HCT116 (cell line): ENCODE measurements at regions not wholly inside any gene's neighbourhood (a gene's known extent, or its start where the extent isn't known, plus 50 kb on each side); places are given as distances from the start of the nearest gene placed in this dataset.

ENCODE experiments used
- ATAC-seq: fragments of 200-7000 bp; cut with Tn5 transposase; 2 replicates; pipeline ENCODE4 v1.9.1; 2020; ENCODE audit warnings: mild to moderate bottlenecking, moderate library complexity
- BruUV-seq: library from RNA; stranded (reverse); fragments of 400-500 nt; replicated peaks from 2 replicates; lab custom pipeline; 2021; lab: Mats Ljungman, UMichigan
- CTCF ChIA-PET: fragments of 300-600 bp; sonication (Branson Sonifier 250); formaldehyde crosslinking; loops from one replicate; lab custom pipeline; 2021; ENCODE audit warnings: antibody characterized with exemption; lab: Charles Lee
- POLR2A ChIA-PET: fragments of 300-600, 350-600 bp; sonication (Branson Sonifier 250); formaldehyde crosslinking; loops from one replicate; lab custom pipeline; 2021; ENCODE audit warnings: antibody characterized with exemption; lab: Charles Lee
- RAD21 ChIA-PET, 2 experiments: fragments of 300-600 bp; sonication (Branson Sonifier 250); formaldehyde crosslinking; loops; one replicate each; lab custom pipeline; 2023; ENCODE audit warnings: low total read pairs in 2 of 2; ENCODE audit not compliant: uncharacterized antibody in 2 of 2, unreplicated experiment in 2 of 2, low non-redundant PET in 1 of 2; lab: Charles Lee
- DNase-seq: peaks from one replicate; pipeline ENCODE4 v3.0.0-alpha.2; 2010; ENCODE audit warnings: low read depth, low spot score
- H2AFZ ChIP-seq: fragments of 200-600 bp; shearing (Covaris generic), sonication (generic); 2 replicates; pipeline ENCODE4 v1.6.1; 2017; ENCODE audit warnings: low read depth, mixed run types, mixed read lengths, antibody characterized with exemption, low read length; ENCODE audit not compliant: poor library complexity, severe bottlenecking
- H3K27ac ChIP-seq: 2 replicates; pipeline ENCODE4 v1.5.1; 2012; ENCODE audit warnings: low read depth, low read length
- H3K27me3 ChIP-seq: fragments of 200-600 bp; sonication (generic); 2 replicates; pipeline ENCODE4 v1.6.1; 2016; ENCODE audit warnings: mixed run types, low read length, mixed read lengths; ENCODE audit not compliant: insufficient read depth
- H3K36me3 ChIP-seq, 2 experiments: fragments of 200-500 bp in 1 of 2; fragments of 200-600 bp in 1 of 2; sonication (Bioruptor generic) in 1 of 2; sonication (generic) in 1 of 2; 2 replicates each; pipeline versions ENCODE4 v1.5.1 to v1.6.1; 2014 to 2016; ENCODE audit warnings: low read length in 2 of 2, inconsistent platforms in 1 of 2, mixed read lengths in 1 of 2, mixed run types in 1 of 2; ENCODE audit not compliant: insufficient read depth in 2 of 2, control insufficient read depth in 1 of 2
- H3K4me1 ChIP-seq, 2 experiments: fragments of 200-600 bp in 1 of 2; sonication (generic) in 1 of 2; 2 replicates each; pipeline versions ENCODE4 v1.5.1 to v1.6.1; 2012 to 2017; ENCODE audit warnings: low read length in 2 of 2, inconsistent platforms in 1 of 2, mild to moderate bottlenecking in 1 of 2, mixed read lengths in 1 of 2, mixed run types in 1 of 2, moderate library complexity in 1 of 2; ENCODE audit not compliant: insufficient read depth in 2 of 2, control insufficient read depth in 1 of 2
- H3K4me2 ChIP-seq: fragments of 200-600 bp; sonication (generic); 2 replicates; pipeline ENCODE4 v1.6.1; 2017; ENCODE audit warnings: mixed run types, low read length, mixed read lengths
- H3K4me3 ChIP-seq, 2 experiments: fragments of 200-600 bp in 1 of 2; sonication (generic) in 1 of 2; replicated peaks in 1 of 2; 2 replicates each; pipeline ENCODE4 v1.5.1; 2011 to 2016; ENCODE audit warnings: low read length in 2 of 2, control low read depth in 1 of 2, low read depth in 1 of 2, mild to moderate bottlenecking in 1 of 2, mixed read lengths in 1 of 2, mixed run types in 1 of 2
- H3K79me2 ChIP-seq: fragments of 200-600 bp; sonication (generic); 2 replicates; pipeline ENCODE4 v1.6.1; 2017; ENCODE audit warnings: mild to moderate bottlenecking, mixed run types, low read length, moderate library complexity, mixed read lengths; ENCODE audit not compliant: insufficient read depth
- H3K9ac ChIP-seq: fragments of 200-600 bp; sonication (generic); 2 replicates; pipeline ENCODE4 v1.6.1; 2016; ENCODE audit warnings: low read length, mixed read lengths
- H3K9me2 ChIP-seq: fragments of 200-600 bp; sonication (generic), shearing (Covaris generic); 2 replicates; pipeline ENCODE4 v1.6.1; 2017; ENCODE audit warnings: mixed run types, mild to moderate bottlenecking, moderate library complexity; ENCODE audit not compliant: insufficient read depth
- H3K9me3 ChIP-seq, 2 experiments: fragments of 200-500 bp in 1 of 2; fragments of 200-600 bp in 1 of 2; sonication (Bioruptor generic) in 1 of 2; sonication (generic) in 1 of 2; 2 replicates each; pipeline ENCODE4 v1.6.1; 2014 to 2017; ENCODE audit warnings: low read length in 2 of 2, mixed read lengths in 2 of 2, inconsistent platforms in 1 of 2, low read depth in 1 of 2, mild to moderate bottlenecking in 1 of 2, mixed run types in 1 of 2, moderate library complexity in 1 of 2; ENCODE audit not compliant: control insufficient read depth in 1 of 2, insufficient read depth in 1 of 2
- H4K20me1 ChIP-seq: fragments of 200-600 bp; sonication (generic), shearing (Covaris generic); 2 replicates; pipeline ENCODE4 v1.6.1; 2017; ENCODE audit warnings: mixed run types, mild to moderate bottlenecking, moderate library complexity; ENCODE audit not compliant: insufficient read depth
- CEBPB ChIP-seq: IDR thresholded peaks from 2 replicates; pipeline ENCODE4 v1.6.1; 2012; ENCODE audit warnings: low read depth
- CTCF ChIP-seq, 3 experiments: fragments of 200-600 bp in 1 of 3; sonication (generic) in 1 of 3; IDR thresholded peaks in 2 of 3; conservative IDR thresholded peaks in 1 of 3; 2 replicates each; pipeline ENCODE4 v1.5.1; 2012 to 2017; ENCODE audit warnings: low read depth in 2 of 3, low read length in 2 of 3, antibody characterized with exemption in 1 of 3, borderline replicate concordance in 1 of 3, control low read depth in 1 of 3, mild to moderate bottlenecking in 1 of 3, mixed read lengths in 1 of 3, mixed run types in 1 of 3, moderate library complexity in 1 of 3; ENCODE audit not compliant: insufficient read depth in 1 of 3
- ELF1 ChIP-seq: IDR thresholded peaks from 2 replicates; pipeline ENCODE4 v1.6.1; 2012; ENCODE audit warnings: low read depth, borderline replicate concordance
- FOSL1 ChIP-seq: IDR thresholded peaks from 2 replicates; pipeline ENCODE4 v1.6.1; 2012; ENCODE audit warnings: low read depth
- JUND ChIP-seq: IDR thresholded peaks from 2 replicates; pipeline ENCODE4 v1.6.1; 2012
- POLR2A ChIP-seq: IDR thresholded peaks from 2 replicates; pipeline ENCODE4 v1.7.0; 2011; ENCODE audit warnings: borderline replicate concordance; ENCODE audit not compliant: insufficient read depth, insufficient read length; ENCODE audit errors: extremely low read depth
- POLR2AphosphoS5 ChIP-seq: IDR thresholded peaks from 2 replicates; pipeline ENCODE4 v1.6.1; 2011; ENCODE audit warnings: mild to moderate bottlenecking, low read depth, low read length, moderate library complexity
- SIN3A ChIP-seq: IDR thresholded peaks from 2 replicates; pipeline ENCODE4 v1.6.1; 2012; ENCODE audit warnings: low read depth
- SP1 ChIP-seq: IDR thresholded peaks from 2 replicates; pipeline ENCODE4 v1.6.1; 2012; ENCODE audit warnings: low read depth
- SRF ChIP-seq: IDR thresholded peaks from 2 replicates; pipeline ENCODE4 v1.6.1; 2012; ENCODE audit warnings: low read depth
- TCF7L2 ChIP-seq: IDR thresholded peaks from 2 replicates; pipeline ENCODE4 v1.7.0; 2011; ENCODE audit warnings: borderline replicate concordance, inconsistent platforms; ENCODE audit not compliant: insufficient read depth, insufficient read length; ENCODE audit errors: extremely low read depth
- ZBTB33 ChIP-seq: IDR thresholded peaks from 2 replicates; pipeline ENCODE4 v1.6.1; 2011; ENCODE audit warnings: mild to moderate bottlenecking, low read length, moderate library complexity; ENCODE audit not compliant: insufficient replicate concordance; ENCODE audit errors: extremely low read depth
- intact Hi-C: fragments of 100-400 bp; cut with micrococcal nuclease; formaldehyde crosslinking; loops from 2 replicates; pipeline ENCODE4 v1.10.0; 2022
- TF ChIP-seq, protein P1 (sequence below): IDR thresholded peaks from 2 replicates; pipeline ENCODE4 v1.6.1; 2012

DNA sequence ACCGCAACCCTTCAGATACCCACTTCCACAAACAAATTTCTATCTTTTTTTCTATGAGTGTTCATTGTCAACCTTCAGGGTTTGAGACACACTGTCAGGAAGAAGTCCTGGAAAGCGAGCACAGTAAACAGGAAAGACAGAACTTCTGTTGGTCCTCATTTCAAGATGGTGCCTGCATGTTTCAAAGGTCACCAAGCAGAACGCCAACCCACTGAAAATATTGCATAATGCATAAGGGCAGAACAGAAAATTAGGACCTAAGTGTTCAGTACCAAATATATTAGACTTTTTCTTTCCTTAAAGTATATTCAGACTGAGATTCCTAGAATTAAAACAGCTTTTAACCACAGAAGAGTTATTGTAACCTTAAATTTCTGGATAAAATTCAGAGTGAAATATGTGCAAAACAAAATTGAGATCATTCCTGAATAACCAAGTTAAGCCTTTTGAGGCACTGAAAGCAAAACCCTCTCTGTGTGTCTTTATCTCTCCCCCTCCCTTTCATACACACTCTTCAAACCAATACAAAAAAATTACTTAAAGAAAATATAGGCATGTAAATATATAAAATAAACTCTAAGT, 387.8 kb upstream of the THBS1 start:
- H2AFZ ChIP-seq = no peak overlapping the region
- no peaks in the 10 kb centered on the region for H3K36me3 ChIP-seq
- H3K9me3 ChIP-seq = no peaks in the 10 kb centered on the region
- ATAC-seq = no peak
- ChIA-PET RAD21 (no interaction called here), CTCF (interaction anchor here (1.1 kb wide), 1 partner anchor 387 kb away, joined by 3 read pairs; no protein-coding TSS in a partner anchor), POLR2A (no interaction called here)
- no peak overlapping the region for H3K4me2 ChIP-seq
- H3K9me2 ChIP-seq = no peaks in the 10 kb centered on the region
- intact Hi-C loops = no loop called here
- H3K4me1 ChIP-seq = peaks cover 5 to 32% of the 10 kb centered on the region in 2 experiments
- no peak overlapping the region for H3K4me3 ChIP-seq
- no TSS peak for BruUV-seq
- H3K27ac ChIP-seq = no peak overlapping the region
- H4K20me1 ChIP-seq = no peaks in the 10 kb centered on the region
- H3K79me2 ChIP-seq = no peaks in the 10 kb centered on the region
- TF ChIP-seq ZBTB33 = no peak
- TF ChIP-seq, protein P1, sequence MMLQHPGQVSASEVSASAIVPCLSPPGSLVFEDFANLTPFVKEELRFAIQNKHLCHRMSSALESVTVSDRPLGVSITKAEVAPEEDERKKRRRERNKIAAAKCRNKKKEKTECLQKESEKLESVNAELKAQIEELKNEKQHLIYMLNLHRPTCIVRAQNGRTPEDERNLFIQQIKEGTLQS = no peak
- TF ChIP-seq SP1 = no peak
- TF ChIP-seq ELF1 = no peak
- TF ChIP-seq, all 23 proteins: peak for 0
- no peaks in the 10 kb centered on the region for H3K27me3 ChIP-seq
- DNase-seq = no peak
- H3K9ac ChIP-seq = no peak overlapping the region

DNA sequence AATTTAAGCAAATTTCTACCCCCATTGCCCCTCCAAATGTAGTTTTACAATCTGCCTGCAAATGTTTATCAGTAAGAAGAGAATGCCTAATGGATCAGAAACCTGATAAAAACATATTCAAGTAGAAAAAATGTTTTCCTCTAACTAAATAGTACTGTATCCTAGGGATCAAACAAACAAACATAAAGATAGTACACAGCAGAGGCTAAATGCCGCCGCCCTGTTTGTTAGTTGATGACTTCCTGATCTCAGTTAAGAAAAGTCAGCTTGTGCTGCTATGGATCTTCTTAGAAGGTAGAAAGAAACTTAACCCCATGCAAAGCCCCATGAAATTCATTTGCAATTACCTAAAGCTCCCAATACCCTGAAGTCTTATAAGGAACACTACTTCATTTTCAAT, 387.3 kb upstream of the THBS1 start:
- Histone ChIP-seq H3K9ac (no peak overlapping the region), H3K4me3 (no peak overlapping the region), H2AFZ (no peak overlapping the region), H3K79me2 (no peaks in the 10 kb centered on the region), H3K4me1 (peaks cover 5 to 27% of the 10 kb centered on the region in 2 experiments), H3K9me3 (no peaks in the 10 kb centered on the region), H3K27me3 (no peaks in the 10 kb centered on the region), H4K20me1 (no peaks in the 10 kb centered on the region), H3K27ac (no peak overlapping the region), H3K36me3 (no peaks in the 10 kb centered on the region), H3K9me2 (no peaks in the 10 kb centered on the region), H3K4me2 (no peak overlapping the region)
- ChIA-PET RAD21 (no interaction called here), POLR2A (no interaction called here), CTCF (no interaction called here)
- intact Hi-C loops = no loop called here
- DNase-seq (no peak), ATAC-seq (no peak)
- no TSS peak for BruUV-seq
- TF ChIP-seq SP1 (no peak), CTCF (IDR thresholded peaks at IDR 0.05 in 2 of 3, conservative IDR thresholded peaks at IDR 0.05 in 1 of 3; ENCODE audit: borderline replicate concordance in 1 of 3, insufficient read depth in 1 of 3, low read depth in 2 of 3, low read length in 2 of 3) (no peak), FOSL1 (no peak), ZBTB33 (no peak), CEBPB (no peak), SIN3A (no peak), SRF (no peak), POLR2AphosphoS5 (no peak), TCF7L2 (no peak), JUND (no peak), POLR2A (no peak)
- TF ChIP-seq, protein P1 = no peak
